GM12872 (cell line): ENCODE measurements at regions not wholly inside any gene's neighbourhood (a gene's known extent, or its start where the extent isn't known, plus 50 kb on each side); places are given as distances from the start of the nearest gene placed in this dataset.

Experiments
- CTCF ChIP-seq: IDR thresholded peaks from 3 replicates; pipeline ENCODE4 v1.5.1; 2011; ENCODE audit warnings: low read depth, mild to moderate bottlenecking, low read length, moderate library complexity; ENCODE audit not compliant: insufficient read depth

- TF ChIP-seq CTCF = no peak
Observed at GRCh38 chr18:78610179-78610578, 369.4 kb upstream of the SALL3 start.

GRCh38 chr18:78611201-78611800, 368.3 kb upstream of the SALL3 start:
- TF ChIP-seq CTCF = no peak

- TF ChIP-seq CTCF = no peak
Observed at GRCh38 chr18:78611869-78612268, 367.7 kb upstream of the SALL3 start.

- no peak for TF ChIP-seq CTCF
Observed at GRCh38 chr18:78612318-78612717, 367.3 kb upstream of the SALL3 start.

- TF ChIP-seq CTCF = no peak
Observed at GRCh38 chr18:78612801-78613200, 366.8 kb upstream of the SALL3 start.

GRCh38 chr18:78618726-78619125, 360.9 kb upstream of the SALL3 start:
- no peak for TF ChIP-seq CTCF

GRCh38 chr18:78619854-78620253, 359.8 kb upstream of the SALL3 start:
- no peak for TF ChIP-seq CTCF
